Mononuclear cell (primary cell): ENCODE measurements at regions not wholly inside any gene's neighbourhood (a gene's known extent, or its start where the extent isn't known, plus 50 kb on each side); places are given as distances from the start of the nearest gene placed in this dataset.

ENCODE experiments used
- H3K27me3 ChIP-seq: 2 replicates; pipeline ENCODE4 v1.6.0; 2011; ENCODE audit warnings: low read length, control low read depth; ENCODE audit not compliant: insufficient read depth
- H3K4me1 ChIP-seq: 2 replicates; pipeline ENCODE4 v1.5.1; 2011; ENCODE audit warnings: mild to moderate bottlenecking, low read length, control low read depth; ENCODE audit not compliant: insufficient read depth
- H3K4me3 ChIP-seq: 2 replicates; pipeline ENCODE4 v1.5.1; 2011; ENCODE audit warnings: mild to moderate bottlenecking, low read length, moderate library complexity
- H3K9me3 ChIP-seq: 2 replicates; pipeline ENCODE4 v1.5.1; 2011; ENCODE audit warnings: low read depth, mild to moderate bottlenecking, control low read depth, low read length

DNA sequence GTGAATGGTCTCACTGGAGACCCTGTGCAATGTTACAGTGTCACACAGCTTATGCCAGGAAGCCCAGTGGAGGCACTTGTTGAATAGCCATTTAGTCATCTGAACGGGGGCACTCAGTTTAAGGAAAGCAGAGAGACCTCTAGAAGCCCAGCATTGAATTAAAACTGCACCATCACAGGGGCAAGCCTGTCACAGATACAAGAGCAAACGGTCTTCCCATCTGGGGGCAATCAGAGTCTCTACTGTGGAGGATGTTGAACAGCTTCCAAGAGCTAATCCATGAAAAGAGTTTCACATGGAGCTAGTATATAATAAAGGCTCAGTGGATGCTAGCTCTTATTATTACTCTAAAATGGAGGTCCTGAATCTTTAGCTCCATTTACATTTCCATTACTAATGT is 553.7 kb upstream of the ARRDC4 start:
- no peak overlapping the region for H3K4me3 ChIP-seq
- no peaks in the 10 kb centered on the region for H3K9me3 ChIP-seq
- H3K4me1 ChIP-seq, result no peaks in the 10 kb centered on the region
- no peaks in the 10 kb centered on the region for H3K27me3 ChIP-seq

GRCh38 chr15:97410897-97411575 is 549.5 kb upstream of the ARRDC4 start:
- Histone ChIP-seq H3K9me3 (no peaks in the 10 kb centered on the region), H3K27me3 (no peaks in the 10 kb centered on the region), H3K4me3 (no peak overlapping the region), H3K4me1 (no peaks in the 10 kb centered on the region)

GRCh38 chr15:97420130-97420529 is 540.4 kb upstream of the ARRDC4 start:
- Histone ChIP-seq H3K27me3 (no peaks in the 10 kb centered on the region), H3K4me3 (no peak overlapping the region), H3K9me3 (no peaks in the 10 kb centered on the region), H3K4me1 (no peaks in the 10 kb centered on the region)

- Histone ChIP-seq H3K4me3 (no peak overlapping the region), H3K27me3 (no peaks in the 10 kb centered on the region), H3K9me3 (no peaks in the 10 kb centered on the region), H3K4me1 (no peaks in the 10 kb centered on the region)
Measured at GRCh38 chr15:97425596-97425995, 534.9 kb upstream of the ARRDC4 start.

GRCh38 chr15:97443101-97443500 is 517.4 kb upstream of the ARRDC4 start:
- no peak overlapping the region for H3K4me3 ChIP-seq
- H3K27me3 ChIP-seq, result no peaks in the 10 kb centered on the region
- no peaks in the 10 kb centered on the region for H3K9me3 ChIP-seq
- no peaks in the 10 kb centered on the region for H3K4me1 ChIP-seq

DNA sequence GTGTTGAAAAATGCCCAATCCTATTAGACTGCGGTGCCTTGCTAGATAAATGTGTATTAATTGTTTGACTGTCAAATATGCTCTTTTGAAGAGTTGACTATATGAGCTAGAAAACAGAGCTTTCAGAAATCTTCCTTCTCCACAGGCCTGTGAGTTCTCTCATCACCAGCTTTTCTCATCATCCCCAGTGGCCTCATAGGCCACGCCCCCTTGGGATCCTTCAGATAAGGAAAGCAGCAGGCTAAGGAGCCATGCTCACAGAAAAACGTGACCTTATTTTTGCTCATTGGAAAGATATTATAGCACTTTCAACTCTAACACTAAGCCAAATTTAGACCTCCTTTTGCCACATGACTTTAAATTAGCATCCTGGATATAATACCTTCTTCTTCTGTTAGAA is 514.4 kb upstream of the ARRDC4 start:
- Histone ChIP-seq H3K27me3 (no peaks in the 10 kb centered on the region), H3K4me1 (no peaks in the 10 kb centered on the region), H3K4me3 (no peak overlapping the region)

GRCh38 chr15:97456521-97457202 is 503.8 kb upstream of the ARRDC4 start:
- H3K9me3 ChIP-seq, result no peaks in the 10 kb centered on the region
- H3K27me3 ChIP-seq, result no peaks in the 10 kb centered on the region
- no peaks in the 10 kb centered on the region for H3K4me1 ChIP-seq
- no peak overlapping the region for H3K4me3 ChIP-seq

More for the DNA sequence above, 514.4 kb upstream of the ARRDC4 start:
- H3K9me3 ChIP-seq, result no peaks in the 10 kb centered on the region

DNA sequence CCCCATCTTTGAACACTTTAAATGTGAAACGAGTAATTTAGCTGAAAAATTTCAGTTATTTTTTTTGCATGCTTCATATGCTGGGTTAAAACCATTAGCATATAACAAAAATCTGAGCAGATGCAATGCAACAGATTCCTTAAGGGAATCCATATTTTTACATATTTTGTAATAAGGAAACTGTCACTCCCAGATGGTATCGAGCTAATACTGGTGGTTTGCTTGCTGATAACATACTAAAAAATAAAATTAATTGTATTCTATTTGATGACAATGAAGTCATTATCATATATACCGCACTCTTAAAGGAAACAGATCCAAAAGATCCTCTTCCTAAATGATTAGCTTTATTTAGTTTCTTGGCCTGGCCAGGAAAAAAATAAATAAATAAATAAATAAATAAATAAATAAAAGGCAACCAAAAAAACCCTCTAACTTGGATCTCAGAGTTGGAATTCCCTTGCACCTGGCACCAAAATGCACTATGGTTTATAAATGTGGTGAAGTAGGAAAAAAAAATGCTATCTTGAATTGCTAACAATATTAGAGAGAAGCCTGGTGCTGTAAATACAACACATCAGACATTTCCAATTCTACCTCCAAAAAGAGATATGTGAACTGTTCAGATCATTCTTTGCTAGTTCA is 503.2 kb upstream of the ARRDC4 start:
- Histone ChIP-seq H3K4me1 (no peaks in the 10 kb centered on the region), H3K4me3 (no peak overlapping the region), H3K27me3 (no peaks in the 10 kb centered on the region), H3K9me3 (no peaks in the 10 kb centered on the region)

DNA sequence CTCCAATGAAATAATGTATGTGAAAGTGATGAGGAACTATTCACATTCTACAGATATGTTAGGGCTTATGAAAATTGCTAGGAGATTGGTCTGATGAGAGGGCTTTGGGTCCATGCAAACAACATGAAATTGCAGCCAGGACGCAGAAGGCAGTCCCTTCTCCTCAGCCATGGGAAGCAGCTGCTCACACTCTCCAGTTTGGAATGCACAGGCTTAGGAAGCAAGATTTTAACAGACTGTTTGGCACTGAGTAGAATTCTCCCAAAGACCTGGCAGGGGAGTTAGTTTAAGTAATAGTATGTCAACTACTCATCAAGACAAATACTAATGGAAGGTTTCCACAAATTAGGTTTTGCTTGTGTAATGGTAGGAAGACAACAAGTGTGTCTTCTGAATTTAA is 500.7 kb upstream of the ARRDC4 start:
- Histone ChIP-seq H3K27me3 (no peaks in the 10 kb centered on the region), H3K9me3 (no peaks in the 10 kb centered on the region), H3K4me1 (no peaks in the 10 kb centered on the region), H3K4me3 (no peak overlapping the region)

DNA sequence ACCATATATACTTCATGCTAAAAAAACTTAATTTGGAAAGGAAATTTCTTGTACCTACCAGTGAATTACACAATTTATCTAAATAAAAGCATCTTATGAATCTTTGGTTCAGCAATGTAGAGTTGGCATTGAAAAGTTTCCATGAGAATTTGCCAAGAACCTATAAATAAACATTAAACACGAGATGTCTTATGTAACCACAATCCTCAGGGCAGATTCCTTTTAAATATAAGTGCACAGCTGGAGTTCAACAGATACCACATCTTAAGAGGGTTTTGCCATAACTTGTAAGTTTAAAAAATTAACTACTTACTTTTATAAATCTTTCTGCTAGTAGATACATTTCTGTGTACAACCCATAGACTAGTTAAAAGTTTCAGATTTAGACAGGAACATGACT is 499.3 kb upstream of the ARRDC4 start:
- no peaks in the 10 kb centered on the region for H3K4me1 ChIP-seq
- no peaks in the 10 kb centered on the region for H3K27me3 ChIP-seq
- H3K4me3 ChIP-seq, result no peak overlapping the region
- no peaks in the 10 kb centered on the region for H3K9me3 ChIP-seq

DNA sequence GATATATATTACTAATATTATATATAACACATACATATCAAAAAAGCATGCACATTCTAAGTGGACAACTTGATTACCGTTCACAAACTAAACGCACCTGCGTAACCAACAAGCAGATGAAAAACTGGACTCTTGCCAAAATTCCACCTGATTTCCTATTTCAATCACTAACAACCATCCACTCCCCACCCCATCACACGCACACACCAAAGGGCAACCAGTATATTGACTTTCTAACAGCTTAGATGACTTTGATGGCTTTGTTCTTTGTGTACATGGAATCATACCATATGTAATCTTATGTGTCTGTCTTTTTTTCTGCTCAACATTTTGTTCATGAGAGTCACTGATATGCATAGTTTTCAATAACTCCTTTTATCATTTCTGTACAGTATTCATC is 496.8 kb upstream of the ARRDC4 start:
- Histone ChIP-seq H3K27me3 (no peaks in the 10 kb centered on the region), H3K9me3 (no peaks in the 10 kb centered on the region), H3K4me1 (no peaks in the 10 kb centered on the region), H3K4me3 (no peak overlapping the region)

GRCh38 chr15:97470417-97470816 is 490.1 kb upstream of the ARRDC4 start:
- H3K4me3 ChIP-seq, result no peak overlapping the region

GRCh38 chr15:97473627-97474026 is 486.9 kb upstream of the ARRDC4 start:
- no peaks in the 10 kb centered on the region for H3K4me1 ChIP-seq
- no peak overlapping the region for H3K4me3 ChIP-seq
- H3K27me3 ChIP-seq, result no peaks in the 10 kb centered on the region
- H3K9me3 ChIP-seq, result no peaks in the 10 kb centered on the region

More at GRCh38 chr15:97470417-97470816, 490.1 kb upstream of the ARRDC4 start:
- H3K27me3 ChIP-seq, result no peaks in the 10 kb centered on the region
- no peaks in the 10 kb centered on the region for H3K4me1 ChIP-seq
- no peaks in the 10 kb centered on the region for H3K9me3 ChIP-seq

GRCh38 chr15:97479957-97480356 is 480.5 kb upstream of the ARRDC4 start:
- H3K4me1 ChIP-seq, result no peaks in the 10 kb centered on the region
- H3K4me3 ChIP-seq, result no peak overlapping the region
- H3K9me3 ChIP-seq, result no peaks in the 10 kb centered on the region
- no peaks in the 10 kb centered on the region for H3K27me3 ChIP-seq

- no peaks in the 10 kb centered on the region for H3K27me3 ChIP-seq
- H3K4me1 ChIP-seq, result no peaks in the 10 kb centered on the region
- no peaks in the 10 kb centered on the region for H3K9me3 ChIP-seq
Measured at GRCh38 chr15:97482521-97482920, 478.0 kb upstream of the ARRDC4 start.

More at GRCh38 chr15:97482521-97482920, 478.0 kb upstream of the ARRDC4 start:
- no peak overlapping the region for H3K4me3 ChIP-seq
